ENCODE measurements at regions not wholly inside any gene's neighbourhood (a gene's known extent, or its start where the extent isn't known, plus 50 kb on each side); places are given as distances from the start of the nearest gene placed in this dataset.
"Not testable (repeated sequence)": the region's sequence is repeated elsewhere in the genome, so short reads cannot be mapped to it uniquely, and the experiment has no call there.

GRCh38 chr14:106060276-106060975, 534.0 kb downstream of the TMEM121 start:
- no peak for DNase-seq (ENCODE audit: low read depth)

GRCh38 chr14:106061877-106062500, 535.6 kb downstream of the TMEM121 start:
- DNase-seq (ENCODE audit: low read depth); H3K4me3 ChIP-seq (ENCODE audit: control insufficient read depth, low read depth, low read length): not testable (repeated sequence)

More at GRCh38 chr14:106060276-106060975, 534.0 kb downstream of the TMEM121 start:
- TF ChIP-seq, protein P1, sequence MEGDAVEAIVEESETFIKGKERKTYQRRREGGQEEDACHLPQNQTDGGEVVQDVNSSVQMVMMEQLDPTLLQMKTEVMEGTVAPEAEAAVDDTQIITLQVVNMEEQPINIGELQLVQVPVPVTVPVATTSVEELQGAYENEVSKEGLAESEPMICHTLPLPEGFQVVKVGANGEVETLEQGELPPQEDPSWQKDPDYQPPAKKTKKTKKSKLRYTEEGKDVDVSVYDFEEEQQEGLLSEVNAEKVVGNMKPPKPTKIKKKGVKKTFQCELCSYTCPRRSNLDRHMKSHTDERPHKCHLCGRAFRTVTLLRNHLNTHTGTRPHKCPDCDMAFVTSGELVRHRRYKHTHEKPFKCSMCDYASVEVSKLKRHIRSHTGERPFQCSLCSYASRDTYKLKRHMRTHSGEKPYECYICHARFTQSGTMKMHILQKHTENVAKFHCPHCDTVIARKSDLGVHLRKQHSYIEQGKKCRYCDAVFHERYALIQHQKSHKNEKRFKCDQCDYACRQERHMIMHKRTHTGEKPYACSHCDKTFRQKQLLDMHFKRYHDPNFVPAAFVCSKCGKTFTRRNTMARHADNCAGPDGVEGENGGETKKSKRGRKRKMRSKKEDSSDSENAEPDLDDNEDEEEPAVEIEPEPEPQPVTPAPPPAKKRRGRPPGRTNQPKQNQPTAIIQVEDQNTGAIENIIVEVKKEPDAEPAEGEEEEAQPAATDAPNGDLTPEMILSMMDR (IDR thresholded peaks at IDR 0.05; ENCODE audit: control insufficient read depth, insufficient read depth, low read depth, low read length, missing control alignments), result no peak
- no peak overlapping the region for H3K4me3 ChIP-seq (ENCODE audit: control insufficient read depth, low read depth, low read length)

GRCh38 chr14:106062502-106063272, 536.3 kb downstream of the TMEM121 start:
- H3K4me3 ChIP-seq (ENCODE audit: control insufficient read depth, low read depth, low read length), result no peak overlapping the region
- DNase-seq (ENCODE audit: low read depth), result no peak
- TF ChIP-seq, protein P1 (IDR thresholded peaks at IDR 0.05; ENCODE audit: control insufficient read depth, insufficient read depth, low read depth, low read length, missing control alignments), result no peak

DNA sequence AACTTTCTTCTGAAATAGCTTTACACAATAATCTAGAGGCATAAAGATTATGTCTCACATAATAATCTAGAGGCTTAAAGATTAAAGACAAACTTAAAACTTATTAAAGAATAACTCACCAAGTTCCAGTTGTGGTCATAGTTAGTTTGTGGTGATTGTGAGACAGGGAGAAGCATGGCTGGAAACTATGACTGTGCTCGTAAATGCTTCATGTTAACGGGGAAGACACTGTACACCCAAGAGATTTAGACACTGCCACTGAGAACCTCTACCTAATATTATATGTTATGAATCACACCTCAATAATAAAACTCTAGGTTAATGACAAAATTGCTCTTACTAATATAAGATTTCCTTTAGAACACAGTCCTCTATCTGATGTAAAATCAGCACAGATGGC, 541.6 kb downstream of the TMEM121 start:
- no peak overlapping the region for H3K4me3 ChIP-seq (ENCODE audit: control insufficient read depth, low read depth, low read length)
- TF ChIP-seq, protein P1 (IDR thresholded peaks at IDR 0.05; ENCODE audit: control insufficient read depth, insufficient read depth, low read depth, low read length, missing control alignments), result no peak
- DNase-seq (ENCODE audit: low read depth), result no peak

DNA sequence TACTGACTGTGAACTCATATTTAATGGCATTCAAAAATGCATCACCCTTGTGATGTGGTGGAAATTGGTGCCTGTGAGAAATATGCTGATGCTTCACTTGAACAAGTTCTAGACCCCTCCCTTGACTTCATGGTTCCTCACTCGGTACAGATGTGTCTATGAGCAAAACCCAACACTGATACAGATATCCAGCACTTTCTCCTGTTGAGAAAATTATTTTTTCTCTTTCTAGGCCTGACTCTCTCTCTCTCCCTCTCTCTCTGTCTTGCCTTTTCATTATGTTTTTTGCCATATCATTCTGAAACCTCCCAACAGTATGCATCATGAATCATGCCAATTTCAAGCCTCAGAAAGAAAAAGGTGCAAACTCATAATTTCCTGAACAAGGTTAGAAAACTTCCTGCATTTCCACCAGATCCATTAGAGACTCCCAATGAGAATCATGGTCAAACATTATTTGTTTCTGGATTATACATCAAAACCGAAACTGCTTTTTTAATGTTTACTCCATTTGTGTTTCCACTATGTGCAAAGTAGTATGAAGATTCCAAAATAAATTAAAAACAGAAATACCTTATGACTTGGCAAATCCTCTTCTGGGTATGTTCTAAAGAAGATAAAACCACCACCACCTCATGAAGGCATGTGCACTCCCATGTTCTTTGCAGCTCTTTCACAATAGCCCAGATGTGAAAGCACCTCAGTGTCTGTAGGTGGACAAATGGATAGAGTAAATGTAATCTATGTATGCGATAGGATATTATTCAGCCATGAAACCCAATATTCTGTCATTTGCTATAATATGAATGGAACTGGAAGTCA, 543.6 kb downstream of the TMEM121 start:
- DNase-seq (ENCODE audit: low read depth), result no peak
- no peak overlapping the region for H3K4me3 ChIP-seq (ENCODE audit: control insufficient read depth, low read depth, low read length)
- TF ChIP-seq, protein P1 (IDR thresholded peaks at IDR 0.05; ENCODE audit: control insufficient read depth, insufficient read depth, low read depth, low read length, missing control alignments), result no peak

GRCh38 chr14:106080922-106081321, 554.5 kb downstream of the TMEM121 start:
- TF ChIP-seq, protein P1 (IDR thresholded peaks at IDR 0.05; ENCODE audit: control insufficient read depth, insufficient read depth, low read depth, low read length, missing control alignments), result no peak
- DNase-seq (ENCODE audit: low read depth), result no peak
- no peak overlapping the region for H3K4me3 ChIP-seq (ENCODE audit: control insufficient read depth, low read depth, low read length)

GRCh38 chr14:106081721-106082120, 555.3 kb downstream of the TMEM121 start:
- not testable (repeated sequence) for H3K4me3 ChIP-seq (ENCODE audit: control insufficient read depth, low read depth, low read length); DNase-seq (ENCODE audit: low read depth)
